Stimulated activated naive CD4-positive, alpha-beta T cell treated with Interleukin-2 at 50 U/mL for 16 hours (primary cell): ENCODE measurements at regions not wholly inside any gene's neighbourhood (a gene's known extent, or its start where the extent isn't known, plus 50 kb on each side); places are given as distances from the start of the nearest gene placed in this dataset.

Experiments
- DNase-seq: peaks from one replicate; lab custom pipeline; 2025; lab: John Stamatoyannopoulos, UW

DNA sequence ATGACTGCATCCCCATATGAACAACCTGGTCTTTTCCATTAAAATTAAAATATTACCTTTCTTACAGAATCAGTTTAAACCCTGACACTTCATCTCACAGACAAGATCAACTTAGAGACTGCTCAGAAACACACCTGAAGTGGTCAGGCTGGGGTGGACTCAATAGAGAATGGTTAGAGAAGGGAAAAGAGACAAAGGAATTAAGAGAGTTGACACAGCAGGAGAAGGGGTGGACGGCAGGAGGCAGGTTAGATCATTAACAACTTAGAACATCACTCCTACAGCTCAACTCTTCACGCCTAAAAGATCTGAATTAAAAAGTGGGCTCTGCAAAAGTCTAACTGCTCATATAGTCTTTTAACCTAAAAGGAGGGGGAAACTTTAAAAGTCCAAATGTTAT, 157.7 kb upstream of the COL1A2 start:
- no peak for DNase-seq

DNA sequence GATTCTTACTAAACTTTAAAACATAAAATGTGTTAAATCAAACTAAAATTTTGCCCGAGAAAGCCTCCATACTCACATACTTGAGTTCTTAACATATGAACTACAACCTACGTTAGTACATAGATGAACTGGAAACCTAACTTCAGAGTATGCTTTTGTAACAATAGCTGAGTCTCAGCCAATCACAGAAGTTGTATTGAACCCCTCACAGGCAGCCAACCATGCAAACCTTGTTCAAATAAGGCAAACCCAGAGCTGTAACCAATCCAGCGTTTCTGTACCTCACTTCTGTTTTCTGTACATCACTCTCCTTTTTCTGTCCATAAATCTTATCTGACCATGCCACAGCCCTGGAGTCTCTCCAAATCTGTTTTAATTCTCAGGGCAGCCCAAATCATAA, 157.3 kb upstream of the COL1A2 start:
- DNase-seq = no peak

DNA sequence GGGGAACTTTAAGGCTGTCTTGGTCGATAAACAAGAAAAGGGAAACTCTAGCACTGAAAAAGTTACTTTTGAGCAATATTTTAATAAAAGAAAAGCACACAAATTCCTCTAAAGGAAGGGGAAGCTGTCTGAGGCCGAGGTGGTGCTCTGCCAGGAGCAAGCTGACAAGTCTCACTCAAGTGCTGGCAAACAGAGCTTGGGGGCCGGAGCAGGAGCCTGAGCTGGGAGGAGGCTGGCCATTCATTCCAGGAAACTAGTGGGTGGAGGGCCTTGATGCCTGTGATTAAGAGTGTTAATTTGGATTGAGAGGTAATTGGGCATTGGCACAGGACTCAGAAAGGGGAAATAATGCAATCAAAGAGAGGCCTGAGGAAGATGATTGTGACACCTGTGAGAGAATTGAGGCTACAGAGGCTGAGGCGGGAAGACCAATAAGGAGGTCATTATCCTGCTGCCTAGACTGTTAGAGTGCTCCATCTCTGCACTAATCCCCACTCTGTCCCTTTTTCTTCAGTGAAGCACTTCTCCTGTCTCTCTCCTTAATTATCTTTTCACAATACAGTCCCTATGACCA, 154.9 kb upstream of the COL1A2 start:
- no peak for DNase-seq

DNA sequence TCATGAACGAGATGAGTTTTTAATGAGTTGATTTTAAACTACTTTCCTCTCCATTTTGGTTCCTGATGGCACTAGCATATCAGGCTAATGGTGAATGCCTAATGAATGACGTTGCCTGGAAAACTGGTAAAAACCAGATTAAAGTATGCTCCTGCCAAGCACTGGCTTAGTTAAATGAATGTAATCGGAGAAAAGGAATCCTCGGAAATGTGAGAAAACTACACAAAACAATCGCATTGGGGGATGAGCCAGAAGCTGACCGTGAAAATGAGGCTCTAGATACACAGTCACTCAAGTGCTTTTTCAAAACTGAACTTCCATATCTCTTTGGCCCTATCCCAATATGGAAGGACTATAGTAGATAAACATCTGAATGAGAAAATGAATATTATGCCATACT, 153.8 kb upstream of the COL1A2 start:
- no peak for DNase-seq

DNA sequence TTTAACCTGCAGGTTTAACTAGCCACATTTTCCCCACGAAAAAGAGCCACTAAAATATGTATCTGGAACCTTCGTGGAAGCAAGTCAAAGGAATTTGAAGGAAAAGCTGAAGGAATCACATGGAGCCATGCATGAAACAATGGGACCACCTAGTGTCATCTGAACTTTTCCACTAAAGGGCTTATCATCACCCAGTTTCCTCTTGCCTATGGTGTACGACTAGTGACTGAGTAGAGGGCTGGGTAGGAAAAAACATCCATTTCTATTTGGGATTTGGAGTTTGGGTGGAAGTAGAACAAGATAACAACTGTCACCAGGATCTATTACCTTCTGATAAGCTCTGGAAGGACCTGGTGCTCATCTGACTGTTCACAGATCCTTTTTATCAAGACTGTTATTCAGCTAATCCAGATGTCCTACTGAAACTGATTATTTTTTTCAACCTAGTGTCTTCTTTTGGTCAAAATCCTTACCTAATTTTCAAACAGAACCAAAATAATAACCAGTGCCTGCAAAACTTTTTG, 153.2 kb upstream of the COL1A2 start:
- DNase-seq = no peak

DNA sequence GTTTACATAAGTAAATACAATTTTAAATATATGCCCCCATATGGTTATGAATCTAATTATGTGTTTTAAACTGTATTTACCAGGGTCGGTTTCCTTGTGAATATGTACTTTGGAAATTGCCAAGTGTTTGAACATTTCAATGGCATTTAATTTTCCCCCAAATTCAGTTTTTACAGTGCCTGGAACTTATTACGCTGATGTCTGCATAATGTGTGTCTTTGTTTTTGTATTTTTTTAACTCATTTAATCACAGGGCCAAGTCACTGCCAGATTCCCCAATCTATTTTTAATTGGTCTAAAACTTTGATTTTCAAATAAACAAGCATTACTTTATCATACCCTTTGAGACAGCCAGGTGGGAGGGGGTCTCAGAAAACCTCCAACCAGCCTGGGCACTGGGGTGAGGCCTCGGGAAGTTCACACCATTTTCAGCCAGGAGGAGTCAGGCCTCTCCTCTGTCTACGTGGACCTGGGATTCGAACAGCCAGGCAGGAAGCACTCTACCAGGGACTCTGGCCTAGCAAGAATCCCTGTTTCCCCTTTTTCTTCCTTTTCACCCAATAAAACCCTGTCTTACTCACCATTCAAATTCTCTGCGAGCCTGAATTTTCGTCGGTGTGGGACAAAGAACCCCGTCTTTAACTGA, 151.5 kb upstream of the COL1A2 start:
- no peak for DNase-seq

DNA sequence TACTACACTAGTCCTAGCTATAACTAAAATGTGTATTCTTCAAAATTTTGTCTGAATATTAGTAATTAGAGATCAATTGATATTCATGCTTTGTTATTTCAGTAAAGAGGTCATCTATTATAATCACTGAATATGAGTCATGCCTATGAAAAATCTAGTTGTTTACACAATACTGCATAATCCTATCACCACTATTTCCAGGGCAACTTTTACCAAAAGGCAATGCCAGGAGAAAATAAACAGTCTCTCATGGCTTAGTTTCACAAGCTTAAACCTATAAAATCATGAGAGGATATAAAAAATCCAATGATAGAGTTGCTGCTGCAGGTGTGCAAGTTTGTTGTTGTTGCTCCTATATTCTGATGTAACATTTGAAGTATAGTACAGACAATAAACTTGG, 149.9 kb upstream of the COL1A2 start:
- no peak for DNase-seq

DNA sequence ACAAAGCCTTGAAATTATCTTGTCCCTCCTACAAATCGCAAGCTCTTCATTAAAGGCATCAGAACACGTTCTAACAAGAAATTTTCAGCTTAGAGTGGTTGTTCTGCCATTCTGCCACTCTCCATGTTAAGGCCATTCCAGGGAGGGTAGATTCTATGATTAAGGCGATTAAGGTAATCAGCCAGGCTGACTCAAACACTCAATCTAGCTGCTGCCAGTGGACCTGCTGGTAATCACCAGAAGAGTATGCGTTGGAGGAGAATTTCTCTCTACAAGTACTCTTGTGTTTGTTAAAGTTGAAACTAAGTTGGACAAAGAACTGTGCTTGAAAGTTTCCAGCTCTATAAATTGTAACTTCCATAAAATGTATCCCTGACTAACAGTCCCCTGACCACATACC, 149.2 kb upstream of the COL1A2 start:
- no peak for DNase-seq

DNA sequence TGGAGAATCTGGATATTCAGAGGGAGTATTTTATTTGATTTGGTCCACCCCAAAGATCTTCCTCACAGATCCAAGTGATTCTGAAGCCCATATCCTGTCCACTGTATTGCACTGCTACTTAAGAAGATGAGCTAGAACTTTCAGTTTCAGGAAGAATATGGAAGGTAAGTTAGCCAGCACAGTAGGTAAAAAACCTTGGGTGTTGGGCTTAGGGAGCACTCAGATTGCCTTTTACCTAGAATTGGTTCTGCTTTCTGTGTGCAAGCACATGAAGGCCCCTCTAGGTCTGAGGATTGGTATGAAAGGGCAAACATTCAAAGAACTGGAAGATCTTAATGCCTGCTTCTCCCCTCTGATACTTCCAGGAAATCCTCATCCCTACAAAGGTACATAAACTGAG, 146.7 kb upstream of the COL1A2 start:
- no peak for DNase-seq

DNA sequence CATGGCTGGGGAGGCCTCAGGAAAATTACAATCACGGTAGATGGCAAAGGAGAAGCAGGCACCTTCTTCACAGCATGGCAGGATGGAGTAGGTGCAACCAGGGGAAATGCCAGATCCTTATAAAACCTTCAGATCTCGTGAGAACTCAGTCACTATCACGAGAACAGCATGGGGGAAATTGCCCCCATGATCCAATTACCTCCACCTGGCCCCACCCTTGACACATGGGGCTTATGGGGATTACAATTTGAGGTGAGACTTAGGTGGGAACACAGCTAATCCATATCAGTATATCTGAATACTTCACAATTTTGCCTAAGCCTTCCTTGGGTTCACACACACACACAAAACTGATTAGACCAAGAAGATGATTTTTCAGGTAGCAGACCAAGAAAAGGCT, 145.1 kb upstream of the COL1A2 start:
- no peak for DNase-seq

DNA sequence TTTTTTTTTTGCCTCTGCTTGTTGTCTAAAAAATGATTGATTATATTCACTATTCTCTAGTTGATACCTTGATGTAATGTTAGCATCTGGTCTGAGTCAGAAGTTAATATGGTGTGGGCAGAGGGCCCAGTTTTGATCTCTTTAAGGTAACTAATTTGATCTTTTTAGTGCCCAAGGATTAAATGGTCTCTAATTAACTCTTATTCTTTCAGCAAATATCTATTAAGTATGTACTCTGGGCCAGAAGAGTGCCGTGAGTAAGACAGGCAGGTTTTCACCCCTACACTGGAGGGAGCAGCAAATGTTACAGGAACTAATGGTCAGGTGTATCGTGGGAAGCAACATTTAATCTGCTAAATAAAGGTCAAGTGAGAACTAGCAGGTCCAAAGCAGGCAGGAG, 144.6 kb upstream of the COL1A2 start:
- no peak for DNase-seq

DNA sequence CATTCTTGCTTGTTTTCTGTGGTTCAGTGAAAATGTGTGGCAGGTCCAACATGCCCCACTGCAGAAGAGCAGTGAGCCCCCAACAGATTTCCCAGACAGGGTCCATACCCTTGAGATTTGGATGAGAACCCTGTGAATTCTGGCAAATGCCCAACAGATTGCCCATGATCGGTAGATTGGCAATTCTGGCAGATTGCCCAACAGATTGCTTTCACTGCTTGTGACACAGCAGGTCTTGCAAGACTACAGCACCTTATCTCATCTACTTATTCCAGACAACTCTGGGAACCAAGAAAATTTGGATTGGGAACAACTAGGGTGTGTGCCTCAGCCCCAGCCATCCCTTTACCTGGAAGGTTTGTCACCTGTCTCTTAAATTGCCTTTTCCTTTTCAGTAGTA, 143.7 kb upstream of the COL1A2 start:
- DNase-seq = no peak

DNA sequence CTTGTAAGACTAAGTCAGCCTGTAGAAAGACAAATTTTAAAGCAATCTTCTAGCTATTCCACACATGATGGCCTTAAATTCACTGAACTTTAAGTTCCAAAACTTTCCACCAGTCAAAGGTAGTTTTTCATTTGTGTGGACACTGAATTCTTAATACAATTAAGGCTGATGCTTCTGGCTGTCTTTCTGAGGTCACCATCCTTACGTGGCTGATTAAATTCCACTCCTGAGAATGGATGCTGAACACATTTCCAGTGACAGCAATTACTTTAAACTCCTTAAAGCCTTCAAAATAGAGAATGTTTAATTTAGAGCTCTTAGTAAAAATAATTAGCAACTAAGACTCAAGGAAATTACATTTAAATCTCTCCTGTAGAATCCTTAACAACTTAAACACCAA, 142.6 kb upstream of the COL1A2 start:
- DNase-seq = no peak

DNA sequence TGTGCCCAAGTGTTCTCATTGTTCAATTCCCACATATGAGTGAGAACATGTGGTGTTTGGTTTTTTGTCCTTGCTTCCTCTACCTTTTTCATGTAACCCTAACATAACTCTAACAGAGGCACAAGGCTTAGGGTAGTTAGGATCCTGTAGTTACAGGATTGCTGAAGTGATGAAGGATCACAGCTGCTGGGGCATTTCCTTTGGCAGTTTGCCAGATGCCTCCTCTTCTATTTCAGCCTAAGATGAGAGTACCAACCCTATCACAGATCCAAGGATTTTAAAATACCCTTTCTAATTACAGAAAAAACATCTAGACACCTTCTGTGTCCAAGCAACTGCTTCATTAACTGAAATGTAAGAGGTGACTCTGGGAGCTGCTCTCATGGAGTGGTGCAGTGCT, 141.7 kb upstream of the COL1A2 start:
- no peak for DNase-seq

DNA sequence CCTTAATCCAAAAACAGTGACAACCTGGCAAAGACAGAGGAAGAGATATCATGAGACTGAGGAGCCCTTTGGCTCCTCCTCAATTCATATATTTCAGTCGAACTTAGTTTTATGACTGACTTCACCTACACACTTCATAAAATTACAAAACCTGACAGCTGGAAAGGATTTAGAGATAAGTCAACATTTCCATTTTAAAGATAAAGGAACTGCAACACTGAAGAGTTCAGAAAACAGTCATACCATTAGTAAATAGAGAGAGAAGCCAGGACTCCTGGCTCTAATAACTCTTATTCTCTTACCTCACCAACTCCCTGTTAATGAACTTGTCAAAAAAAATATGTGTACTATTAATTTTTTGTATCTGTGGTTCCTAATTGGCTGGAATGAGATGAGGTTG, 141.0 kb upstream of the COL1A2 start:
- no peak for DNase-seq

DNA sequence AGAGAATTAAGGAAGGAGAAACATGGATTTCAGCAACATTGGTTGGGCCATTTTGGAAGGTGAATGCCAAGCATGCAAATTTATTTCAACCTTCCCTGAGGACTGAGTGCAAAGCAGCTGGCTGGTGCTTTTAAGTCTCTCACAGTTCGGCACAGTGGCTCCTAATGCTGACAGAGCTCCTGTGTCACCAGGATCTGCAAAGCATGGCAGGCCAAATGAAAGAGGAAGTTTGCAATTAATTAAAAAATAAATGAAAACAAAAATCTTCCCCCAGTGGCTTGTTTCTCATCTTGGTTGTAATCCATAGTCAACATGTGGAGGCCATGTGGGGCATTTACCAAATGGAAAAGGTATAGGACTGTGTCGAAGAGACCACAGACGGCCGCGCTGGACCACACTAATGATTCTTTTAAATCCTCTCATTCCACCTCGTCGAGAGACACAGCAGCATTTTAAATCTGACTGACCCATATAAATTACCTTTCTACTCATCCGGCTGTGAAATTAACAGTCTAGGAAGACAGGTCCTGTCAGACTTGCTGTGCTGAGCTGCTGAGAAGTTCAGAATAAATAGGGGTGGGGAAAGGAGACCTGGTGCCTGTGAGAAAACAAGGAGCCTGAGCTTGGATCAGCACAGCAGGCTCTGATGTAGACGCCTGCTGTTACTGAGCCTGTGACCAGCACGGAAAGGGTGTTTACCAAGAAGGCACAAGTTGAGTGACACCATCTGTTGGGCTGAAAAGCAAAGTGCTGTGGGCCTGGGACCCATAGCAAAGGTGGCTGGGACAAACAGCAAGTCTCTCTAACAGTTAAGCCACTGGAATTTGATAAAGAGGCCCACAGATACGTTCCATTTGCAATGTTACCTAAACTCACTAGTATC, 136.0 kb upstream of the COL1A2 start:
- DNase-seq = no peak

DNA sequence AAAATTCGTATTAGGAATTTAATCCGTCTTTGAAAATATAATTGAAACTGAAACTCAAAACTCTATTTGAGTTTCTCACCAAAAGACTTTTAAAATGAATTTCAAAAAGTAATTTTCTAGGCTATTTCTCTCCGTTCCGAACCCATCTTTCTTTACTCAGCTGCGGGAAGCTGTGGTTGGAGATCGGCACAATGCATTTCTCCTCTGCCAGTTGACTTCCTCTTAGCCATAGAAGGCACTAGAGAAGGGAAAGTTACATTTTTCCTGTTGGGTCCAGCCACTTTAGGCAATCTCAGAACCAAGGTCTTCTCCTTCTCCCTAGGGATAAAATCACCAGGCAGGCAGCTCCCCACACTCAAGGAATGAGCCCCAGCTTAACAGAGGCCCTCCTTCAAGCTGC, 133.6 kb upstream of the COL1A2 start:
- DNase-seq = no peak

DNA sequence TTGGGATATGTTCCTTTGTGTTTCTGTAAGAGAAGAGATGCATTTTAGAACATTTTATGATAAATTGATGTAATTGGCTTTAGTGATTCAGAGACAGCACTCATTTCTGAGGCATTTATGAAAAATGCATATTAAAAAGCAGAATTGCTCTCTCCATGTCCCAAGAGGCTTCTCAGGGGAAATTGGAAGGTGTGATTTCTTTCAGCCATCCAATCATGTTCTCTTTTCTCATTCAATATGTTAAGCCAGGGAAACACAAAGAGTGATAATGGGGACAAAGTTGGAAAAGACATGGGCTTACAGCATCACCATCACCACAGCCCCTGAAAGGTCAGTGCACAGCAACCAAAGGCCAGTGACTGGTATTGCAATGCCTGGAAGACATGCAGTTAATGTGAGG, 129.9 kb upstream of the COL1A2 start:
- no peak for DNase-seq

DNA sequence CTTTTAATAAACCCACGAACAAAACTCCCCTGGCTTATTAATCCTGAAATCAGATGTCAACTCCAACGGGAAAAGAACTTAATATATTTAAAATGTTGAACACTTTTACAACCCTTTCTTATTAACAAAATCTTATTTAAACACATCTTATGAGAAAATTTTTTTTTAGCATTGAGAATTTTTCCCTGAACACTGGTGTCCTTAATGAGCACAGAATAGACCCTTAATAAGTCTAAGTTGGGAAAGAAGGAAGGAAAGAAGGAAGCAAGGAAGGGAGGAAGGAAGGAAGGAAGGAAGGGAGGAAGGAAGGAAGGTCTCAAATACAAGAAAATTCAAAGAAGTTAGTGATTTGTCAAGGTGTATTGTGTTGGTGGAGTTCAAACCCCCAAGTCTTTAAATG, 129.2 kb upstream of the COL1A2 start:
- no peak for DNase-seq

DNA sequence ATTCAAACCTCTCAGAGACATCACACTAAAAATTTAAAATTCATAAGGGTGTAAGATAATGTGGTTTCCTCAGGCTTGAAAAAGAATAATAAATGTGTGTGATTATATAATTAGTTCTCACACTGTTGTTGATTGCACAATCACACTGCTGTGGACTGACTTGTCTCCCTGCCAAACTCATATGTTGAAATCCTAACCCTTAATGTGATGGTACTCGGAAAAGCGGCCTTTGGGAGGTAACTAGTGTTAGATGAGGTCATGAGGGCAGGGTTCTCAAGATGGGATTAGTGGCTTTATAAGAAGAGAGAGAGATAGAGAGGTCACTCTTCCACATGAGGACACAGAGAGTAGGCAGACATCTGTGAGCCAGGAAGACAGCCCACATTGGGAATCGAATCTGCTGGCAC, 128.5 kb upstream of the COL1A2 start:
- DNase-seq = no peak

DNA sequence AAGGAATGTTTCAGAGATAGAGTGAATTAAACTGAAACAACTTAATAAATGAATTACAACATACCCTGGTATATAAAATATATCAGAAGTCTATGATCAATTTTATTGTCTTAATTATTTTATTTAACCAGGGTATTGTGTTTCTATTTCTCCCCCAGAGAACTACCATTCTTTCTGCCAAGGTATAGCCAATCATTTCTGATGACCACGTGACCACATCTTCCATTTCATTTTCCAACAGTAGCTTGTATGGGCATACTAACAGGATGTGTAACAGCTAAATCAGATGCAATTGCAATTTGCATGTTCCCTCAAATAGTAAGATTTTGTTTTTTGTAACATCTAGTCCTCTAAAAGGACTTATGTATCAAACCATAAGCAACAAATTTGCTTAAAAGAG, 123.9 kb upstream of the COL1A2 start:
- DNase-seq = no peak

DNA sequence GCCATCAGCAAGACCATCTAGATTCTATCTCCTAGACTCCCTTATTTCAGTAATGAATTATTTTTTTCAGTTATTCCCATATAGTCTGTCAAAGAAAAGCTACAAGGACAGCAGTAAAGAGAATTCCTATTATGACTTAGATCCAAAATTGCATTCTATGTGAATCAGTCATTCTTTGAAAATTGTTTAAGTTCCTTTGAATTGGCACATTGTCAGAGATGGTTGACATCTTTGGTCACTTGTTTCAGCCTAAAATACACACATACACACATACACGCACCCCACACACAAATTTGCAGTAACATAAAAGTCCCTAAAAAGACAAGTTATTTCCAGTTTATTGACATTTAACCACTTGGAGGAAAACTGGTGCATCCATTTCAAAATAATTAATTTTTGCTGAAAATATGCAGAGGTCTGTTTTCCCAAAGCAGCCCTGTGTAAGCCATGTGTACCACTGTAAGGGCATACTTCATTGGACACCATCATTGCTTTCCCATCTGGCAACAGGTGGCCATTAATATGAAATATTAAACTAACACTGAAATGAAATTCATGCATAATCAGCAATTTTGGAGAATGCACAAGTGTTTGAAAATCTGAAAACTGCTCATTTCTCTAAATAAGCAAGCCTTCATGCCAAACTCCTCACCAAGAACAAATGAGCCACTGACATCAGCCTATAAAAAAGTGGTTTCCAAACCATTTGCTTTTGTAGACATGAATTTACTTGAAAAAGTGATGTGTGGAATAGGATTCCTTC, 121.7 kb upstream of the COL1A2 start:
- DNase-seq = no peak

DNA sequence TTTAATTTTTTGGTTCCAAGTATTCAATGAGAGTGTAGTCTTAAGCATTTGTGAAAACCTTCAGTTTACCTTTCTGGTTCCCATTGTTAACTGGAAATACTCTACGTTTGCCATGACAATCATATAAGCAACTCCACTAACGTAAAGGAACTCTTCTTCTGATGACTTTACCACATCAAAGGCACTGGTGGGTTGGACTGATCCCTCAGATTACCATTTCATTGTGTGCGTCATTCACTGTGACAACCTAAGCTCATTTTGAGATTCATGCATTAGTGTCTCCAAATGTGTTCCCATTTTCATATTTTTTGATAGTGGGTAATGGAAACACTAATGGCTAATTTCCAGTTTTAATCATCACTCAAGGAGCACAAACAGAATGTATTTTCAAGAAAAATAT, 119.9 kb upstream of the COL1A2 start:
- no peak for DNase-seq
